AG08396 (cell line): ENCODE measurements at regions not wholly inside any gene's neighbourhood (a gene's known extent, or its start where the extent isn't known, plus 50 kb on each side); places are given as distances from the start of the nearest gene placed in this dataset.

Source experiments
- DNase-seq: peaks from one replicate; pipeline ENCODE4 v3.0.0; 2012; ENCODE audit warnings: low spot score, mixed read lengths

DNA sequence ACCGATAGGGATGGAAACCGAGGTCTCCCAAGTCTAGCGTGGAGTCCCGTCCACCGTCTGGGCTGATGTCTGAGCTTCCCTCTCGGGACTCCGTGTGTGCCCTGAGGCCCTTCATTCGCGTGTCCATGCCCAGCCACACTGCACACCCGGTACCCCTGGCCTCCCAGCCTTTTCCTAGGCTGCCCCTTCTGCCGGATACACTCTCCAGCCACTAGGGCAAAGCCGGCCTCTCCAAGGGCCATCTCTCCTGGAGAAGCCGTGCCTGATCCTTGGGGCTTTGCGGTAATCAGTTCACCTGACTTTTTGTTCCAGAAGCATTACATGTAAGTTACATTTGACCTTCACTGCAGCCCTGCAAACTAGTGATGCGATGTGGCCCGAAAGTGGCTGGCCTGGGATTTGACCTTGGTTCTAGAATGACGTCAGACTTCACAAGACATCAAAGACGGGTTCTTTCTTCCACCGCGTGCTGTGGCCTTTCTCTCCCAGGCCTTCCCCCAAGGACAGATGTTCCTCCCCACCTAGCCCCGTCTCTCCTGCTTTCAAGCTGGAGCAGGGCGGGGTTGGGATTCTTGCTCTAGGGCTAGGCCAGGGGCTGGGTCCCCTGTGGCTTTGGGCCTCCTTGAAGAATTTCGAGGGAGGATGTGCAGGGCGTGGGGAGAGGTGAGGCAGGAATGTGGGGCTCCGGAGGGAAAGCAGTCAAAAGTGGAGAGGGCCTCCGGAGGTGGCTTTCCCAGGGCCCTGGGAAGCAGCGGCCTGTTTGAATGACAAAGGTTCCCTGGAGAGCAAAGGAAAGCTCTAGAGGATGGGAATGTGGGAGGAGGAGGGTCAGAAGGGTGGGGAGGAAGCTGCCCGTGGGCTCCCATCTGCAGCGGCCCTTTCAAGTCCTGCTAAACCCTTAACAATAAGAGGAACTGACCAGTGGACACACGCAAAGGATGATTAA lies 49.7 kb upstream of the SLC2A1 start:
- no peak for DNase-seq
